ENCODE measurements at regions not wholly inside any gene's neighbourhood (a gene's known extent, or its start where the extent isn't known, plus 50 kb on each side); places are given as distances from the start of the nearest gene placed in this dataset.
A peak's percentile ranks its signal among the peaks of the same experiment; 100 is the strongest.

GRCh38 chr3:82078246-82078645 lies 316.8 kb upstream of the GBE1 start:
- no peak for DNase-seq

GRCh38 chr3:82067420-82067819 lies 306.0 kb upstream of the GBE1 start:
- no peak for DNase-seq

GRCh38 chr3:82058809-82059208 lies 297.4 kb upstream of the GBE1 start:
- no peak for DNase-seq

- DNase-seq, result no peak
These were observed 294.3 kb upstream of the GBE1 start for GRCh38 chr3:82055792-82056191.

GRCh38 chr3:82054849-82055248 lies 293.4 kb upstream of the GBE1 start:
- DNase-seq, result no peak

GRCh38 chr3:82053236-82053635 lies 291.8 kb upstream of the GBE1 start:
- DNase-seq, result peak; percentile 2

GRCh38 chr3:82050382-82050781 lies 288.9 kb upstream of the GBE1 start:
- DNase-seq, result no peak

- no peak for DNase-seq
These were observed 287.3 kb upstream of the GBE1 start for GRCh38 chr3:82048711-82049110.

GRCh38 chr3:82044930-82045705 lies 283.7 kb upstream of the GBE1 start:
- DNase-seq, result no peak

GRCh38 chr3:82038556-82038955 lies 277.1 kb upstream of the GBE1 start:
- no peak for DNase-seq

GRCh38 chr3:82033186-82033585 lies 271.7 kb upstream of the GBE1 start:
- DNase-seq, result no peak

- no peak for DNase-seq
These were observed 270.2 kb upstream of the GBE1 start for GRCh38 chr3:82031596-82031995.

- DNase-seq, result no peak
These were observed 269.5 kb upstream of the GBE1 start for GRCh38 chr3:82030916-82031315.

GRCh38 chr3:82022836-82023235 lies 261.4 kb upstream of the GBE1 start:
- DNase-seq, result no peak

GRCh38 chr3:82020282-82020681 lies 258.8 kb upstream of the GBE1 start:
- no peak for DNase-seq

GRCh38 chr3:82015241-82015640 lies 253.8 kb upstream of the GBE1 start:
- no peak for DNase-seq

GRCh38 chr3:82012775-82013174 lies 251.3 kb upstream of the GBE1 start:
- DNase-seq, result no peak

- no peak for DNase-seq
These were observed 249.9 kb upstream of the GBE1 start for GRCh38 chr3:82011336-82011735.

- no peak for DNase-seq
These were observed 243.8 kb upstream of the GBE1 start for GRCh38 chr3:82005266-82005665.

GRCh38 chr3:82004266-82004665 lies 242.8 kb upstream of the GBE1 start:
- DNase-seq, result no peak

GRCh38 chr3:82002986-82003642 lies 241.7 kb upstream of the GBE1 start:
- peak; percentile 14 for DNase-seq

GRCh38 chr3:82002491-82002890 lies 241.0 kb upstream of the GBE1 start:
- DNase-seq, result no peak

- peak; percentile 8 for DNase-seq
These were observed 240.0 kb upstream of the GBE1 start for GRCh38 chr3:82001276-82001923.

- no peak for DNase-seq
These were observed 239.3 kb upstream of the GBE1 start for GRCh38 chr3:82000773-82001172.

All from inflammatory macrophage treated with lipopolysaccharide for 4 hours (primary cell).